GM18907 (cell line): ENCODE measurements at regions not wholly inside any gene's neighbourhood (a gene's known extent, or its start where the extent isn't known, plus 50 kb on each side); places are given as distances from the start of the nearest gene placed in this dataset.

Experiments used
- ATAC-seq: cut with Tn5 transposase; IDR thresholded peaks from one replicate; pipeline ENCODE4 v1.9.1; 2021; ENCODE audit warnings: mild to moderate bottlenecking, moderate library complexity; ENCODE audit not compliant: unreplicated experiment

DNA sequence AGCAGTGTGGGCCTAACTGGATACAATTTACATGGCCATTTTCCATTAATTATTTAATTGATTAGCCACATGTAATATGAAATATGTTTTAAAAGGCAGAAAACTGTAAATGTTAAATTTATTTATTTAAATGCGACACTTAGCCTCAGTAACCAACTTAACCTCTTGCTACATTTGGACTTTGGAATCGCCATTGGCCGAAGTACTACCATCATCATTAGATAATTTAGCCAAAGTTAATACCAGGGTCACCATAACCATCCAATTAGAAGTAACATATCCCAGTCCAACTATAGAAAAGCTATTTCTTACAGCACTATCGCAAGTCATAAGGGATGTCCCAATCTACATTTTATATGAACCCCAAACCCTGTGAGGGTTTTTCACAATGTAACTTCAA is 558.6 kb upstream of the IGFBP3 start:
- ATAC-seq, result no peak

DNA sequence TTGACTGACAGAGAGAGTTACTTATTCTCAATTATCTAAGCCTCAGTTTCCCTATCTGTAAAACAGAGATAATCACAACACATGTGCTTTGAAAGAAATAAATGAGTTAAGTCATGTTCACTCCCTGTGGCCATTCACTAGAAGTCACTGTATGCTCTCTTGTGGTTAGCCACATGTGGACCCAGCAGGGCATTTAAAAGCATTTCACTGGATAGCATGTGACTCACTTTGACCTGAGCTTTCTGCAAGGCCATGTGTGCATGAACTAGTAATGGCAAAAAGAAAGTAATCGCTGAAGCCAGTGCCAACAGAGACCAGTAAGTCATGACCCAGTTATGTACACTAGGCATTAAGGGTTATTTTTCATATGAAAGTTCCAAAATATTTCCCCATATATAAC is 557.0 kb upstream of the IGFBP3 start:
- no peak for ATAC-seq

DNA sequence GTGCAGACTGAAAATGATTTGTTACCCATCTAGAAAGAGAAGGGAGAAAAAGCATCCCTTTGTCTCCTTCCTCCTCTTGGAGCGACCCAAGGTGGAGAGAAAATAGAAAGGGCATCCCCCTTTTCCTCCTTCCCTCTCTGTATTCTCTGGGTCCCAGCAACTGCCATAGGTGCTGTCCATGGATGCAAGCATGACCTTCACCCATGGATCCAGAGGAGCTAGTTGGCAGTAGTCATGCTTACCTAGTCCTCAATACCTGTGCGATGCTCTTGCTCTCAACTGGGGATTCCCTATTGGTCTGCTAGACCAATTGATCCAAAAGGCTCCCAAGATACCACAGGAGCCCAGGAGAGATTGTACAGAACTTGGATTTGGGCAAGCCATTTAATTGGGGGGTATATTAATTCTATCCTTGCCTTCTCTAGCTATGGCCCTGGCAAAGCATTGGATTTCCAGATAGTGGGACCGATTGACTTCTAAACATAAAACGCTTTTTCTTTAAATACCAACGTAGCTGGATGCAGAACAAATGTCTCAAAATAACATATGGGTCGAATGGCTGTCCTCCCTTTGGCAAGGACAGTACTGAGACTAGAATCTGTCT is 547.8 kb upstream of the IGFBP3 start:
- ATAC-seq, result no peak

DNA sequence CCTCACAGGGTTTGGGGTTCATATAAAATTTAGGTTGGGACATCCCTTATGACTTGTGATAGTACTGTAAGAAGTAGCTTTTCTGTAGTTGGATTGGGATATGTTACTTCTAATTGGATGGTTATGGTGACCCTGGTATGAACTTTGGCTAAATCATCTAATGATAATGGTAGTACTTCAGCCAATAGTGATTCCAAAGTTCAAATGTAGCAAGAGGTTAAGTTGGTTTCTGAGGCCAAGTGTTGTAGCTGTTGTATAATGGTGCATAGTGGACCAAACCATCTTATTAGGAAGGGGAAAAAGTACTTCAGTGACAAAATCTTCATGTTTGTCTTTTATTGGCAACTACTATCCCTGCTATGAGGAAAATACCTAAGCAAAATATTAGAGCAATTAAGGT is 542.1 kb upstream of the IGFBP3 start:
- no peak for ATAC-seq

DNA sequence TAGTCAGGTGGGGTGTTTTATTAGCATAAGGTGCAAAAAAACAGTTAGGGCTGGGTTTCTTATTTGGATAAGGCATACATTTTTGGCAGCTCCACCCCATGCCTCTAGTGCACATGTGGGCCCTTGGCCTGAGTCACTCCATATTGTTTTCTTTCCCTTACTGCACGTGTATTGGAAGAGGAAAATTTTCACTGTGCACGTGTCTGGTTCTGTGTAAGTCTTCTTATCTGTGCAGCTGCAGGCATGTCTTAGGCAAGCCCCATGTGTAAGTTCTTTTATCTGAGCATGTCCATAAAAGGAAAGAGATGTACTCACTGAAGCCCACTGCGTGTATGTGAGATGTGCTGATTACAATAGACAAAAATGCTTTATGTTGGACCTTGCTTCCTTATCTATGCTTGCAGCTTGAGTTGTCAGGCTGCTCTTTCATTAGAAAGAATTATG is 540.3 kb upstream of the IGFBP3 start:
- ATAC-seq, result no peak

DNA sequence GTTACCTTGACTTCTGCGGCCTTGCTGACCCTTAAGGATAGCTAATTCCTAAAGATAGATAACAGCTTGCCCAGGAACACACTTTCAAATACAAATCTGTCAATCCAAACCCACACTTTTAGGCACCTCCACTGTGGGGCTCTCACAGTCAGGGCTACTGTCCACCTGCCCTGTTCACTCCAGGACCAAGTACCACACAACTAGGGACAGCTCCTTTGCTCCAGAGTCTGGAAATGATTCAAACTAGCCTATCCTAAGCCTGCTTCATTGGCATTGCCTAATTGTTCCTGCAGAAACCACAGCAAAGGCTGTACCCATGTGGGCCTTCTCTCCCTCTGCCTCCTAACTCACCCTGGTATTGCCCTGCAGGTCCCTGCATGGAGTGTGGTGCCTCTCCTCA is 538.9 kb upstream of the IGFBP3 start:
- ATAC-seq, result no peak

DNA sequence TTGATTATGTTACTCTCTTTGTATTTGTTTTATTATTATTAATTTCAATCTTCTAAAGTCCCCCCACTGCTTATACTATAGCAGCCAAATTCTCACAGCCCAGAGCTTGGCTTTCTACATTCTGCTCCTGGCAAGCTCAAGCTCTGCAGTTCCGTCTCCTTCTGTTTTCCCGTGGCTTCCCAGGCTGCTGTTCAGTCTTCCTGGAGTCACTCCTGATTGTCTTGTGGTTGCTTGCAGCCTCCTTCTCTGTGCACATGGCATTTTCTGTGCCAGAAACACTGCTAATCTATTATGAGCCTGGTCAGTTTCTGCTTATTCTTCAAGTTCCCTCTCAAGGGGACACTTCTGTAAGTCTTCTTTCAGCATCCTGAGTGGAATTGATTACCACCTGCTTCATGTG is 533.7 kb upstream of the IGFBP3 start:
- ATAC-seq, result no peak

DNA sequence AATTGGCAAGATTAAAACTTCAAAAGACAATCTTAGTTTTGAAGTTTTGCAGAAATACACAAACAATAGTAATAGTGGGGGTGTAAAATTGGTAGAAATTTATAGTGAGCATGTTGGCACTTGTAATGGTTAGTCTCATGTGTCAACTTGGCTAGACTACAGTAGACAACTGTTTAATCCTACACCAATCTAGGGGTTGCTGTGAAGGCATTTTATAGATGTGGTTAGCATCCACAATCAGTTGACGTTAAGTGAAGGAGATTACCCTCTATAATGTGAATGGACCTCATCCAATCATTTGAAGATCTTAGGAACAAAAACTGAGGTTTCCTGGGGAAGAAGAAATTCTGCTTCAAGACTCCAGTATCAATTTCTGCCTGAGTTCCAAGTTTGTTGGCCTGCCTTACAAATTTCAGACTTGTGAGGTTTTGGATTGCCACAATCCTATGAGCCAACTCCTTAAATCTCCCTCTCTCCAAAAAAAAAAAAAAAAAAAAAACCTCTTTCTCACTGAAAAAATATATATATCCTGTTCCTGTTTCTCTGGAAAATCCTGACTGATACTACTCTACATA is 531.6 kb upstream of the IGFBP3 start:
- no peak for ATAC-seq

DNA sequence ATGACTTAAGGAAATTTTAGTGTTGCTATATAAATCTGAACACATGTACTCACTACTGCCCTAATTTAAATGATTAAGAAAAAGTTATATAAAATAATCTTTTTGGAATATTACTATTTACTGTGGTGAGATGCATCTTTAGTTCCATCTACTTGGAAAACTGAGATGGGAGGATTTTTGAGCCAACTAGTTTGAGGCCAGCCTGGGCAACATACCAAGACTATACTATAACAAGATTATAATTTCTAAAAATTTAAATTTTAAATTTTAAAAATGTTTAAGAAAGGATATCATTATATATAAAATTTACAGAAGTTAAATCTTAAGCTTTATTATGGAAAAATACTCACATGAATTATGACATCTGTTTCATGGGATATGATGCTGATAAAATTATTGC is 530.8 kb upstream of the IGFBP3 start:
- no peak for ATAC-seq

DNA sequence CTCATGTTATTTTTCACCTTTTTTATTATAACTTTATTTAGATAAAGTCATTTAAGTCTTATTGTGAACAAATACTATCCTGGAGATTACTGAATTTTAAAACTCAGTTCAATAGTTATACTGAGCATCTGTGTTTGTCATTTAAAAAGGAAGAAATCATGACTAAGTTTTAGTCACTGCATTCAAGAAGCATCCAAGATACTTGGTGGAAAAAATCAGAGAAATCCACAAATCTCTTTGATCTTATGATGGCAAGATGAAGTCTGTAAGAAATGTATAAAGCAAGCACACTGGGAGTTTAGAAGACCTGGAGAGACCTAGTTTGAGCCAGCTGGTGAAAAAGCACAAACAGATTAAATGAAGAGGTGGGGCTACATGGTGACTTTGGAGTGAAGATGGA is 529.8 kb upstream of the IGFBP3 start:
- no peak for ATAC-seq

DNA sequence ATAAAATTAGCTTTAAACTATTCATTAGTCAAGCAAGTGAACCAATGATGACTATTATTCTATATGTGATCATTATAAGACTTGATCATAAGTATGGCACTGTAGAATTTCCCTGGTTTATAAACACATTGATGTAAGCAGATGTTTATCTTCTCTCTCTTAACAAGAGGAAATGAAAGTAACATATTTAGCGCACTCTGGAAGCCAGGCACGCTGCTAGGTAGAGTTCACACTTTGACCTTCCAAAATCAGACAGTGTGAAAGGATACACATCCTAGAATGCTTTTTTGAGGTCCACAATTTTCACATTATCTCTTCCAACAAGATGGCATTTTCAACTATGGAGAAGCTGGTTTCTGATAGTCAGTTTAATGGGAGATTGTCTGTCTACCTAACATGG is 529.4 kb upstream of the IGFBP3 start:
- ATAC-seq, result no peak

DNA sequence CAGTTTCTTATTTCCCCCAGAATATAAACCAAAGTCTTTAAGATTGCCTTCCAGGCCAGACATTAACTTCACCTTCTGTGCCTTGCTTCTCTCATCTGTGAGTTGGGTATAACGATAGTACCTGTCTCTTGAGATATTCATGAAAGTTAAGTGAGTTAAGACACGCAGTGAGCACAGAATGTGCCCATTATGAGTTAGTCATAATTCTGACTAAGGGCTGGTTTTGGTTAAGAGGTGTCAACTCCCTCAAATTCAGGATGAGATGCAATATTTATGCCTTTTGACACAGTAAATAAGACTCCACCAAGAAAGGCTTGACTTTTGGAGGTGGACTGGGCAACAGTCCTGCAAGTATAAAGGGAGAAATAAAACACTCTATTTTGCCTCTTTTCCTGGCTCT is 528.7 kb upstream of the IGFBP3 start:
- ATAC-seq, result no peak

DNA sequence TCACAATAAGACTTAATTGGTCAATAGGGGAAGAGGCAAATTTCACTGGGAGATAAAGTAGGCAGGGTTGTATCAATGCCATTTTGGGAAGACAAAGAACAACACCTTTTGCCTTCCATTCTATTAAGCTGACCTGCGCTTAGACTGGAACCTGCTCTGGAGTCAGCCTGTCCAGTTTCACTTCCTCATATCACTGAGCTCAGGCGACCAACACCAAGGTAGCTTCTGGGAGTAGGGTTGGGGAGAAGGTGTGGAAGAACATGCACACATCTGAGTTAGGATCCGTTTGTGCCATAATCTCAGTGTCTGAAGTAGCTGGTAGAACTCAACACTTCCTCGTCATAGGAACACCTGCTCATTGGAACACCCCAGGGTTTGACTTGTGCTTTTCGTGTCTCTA is 527.4 kb upstream of the IGFBP3 start:
- no peak for ATAC-seq

DNA sequence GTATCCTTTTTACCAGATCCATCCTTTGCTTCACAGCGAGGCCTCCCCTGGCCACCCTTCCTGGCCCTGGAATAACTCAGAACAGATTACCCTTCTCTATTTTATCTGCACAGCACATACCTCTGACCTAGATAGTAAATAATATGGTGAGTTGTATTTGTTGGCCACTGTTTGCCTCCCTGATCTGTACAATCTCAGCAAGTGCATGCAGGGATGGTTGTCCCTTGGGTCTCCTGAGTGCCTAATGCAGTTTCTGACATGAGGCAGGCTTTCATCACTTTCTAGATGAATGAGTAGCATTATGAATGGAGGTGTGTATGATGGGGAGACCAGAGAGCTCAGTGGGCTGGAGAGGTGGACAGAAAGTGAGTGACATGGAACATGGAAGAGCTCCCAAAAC is 525.1 kb upstream of the IGFBP3 start:
- no peak for ATAC-seq

DNA sequence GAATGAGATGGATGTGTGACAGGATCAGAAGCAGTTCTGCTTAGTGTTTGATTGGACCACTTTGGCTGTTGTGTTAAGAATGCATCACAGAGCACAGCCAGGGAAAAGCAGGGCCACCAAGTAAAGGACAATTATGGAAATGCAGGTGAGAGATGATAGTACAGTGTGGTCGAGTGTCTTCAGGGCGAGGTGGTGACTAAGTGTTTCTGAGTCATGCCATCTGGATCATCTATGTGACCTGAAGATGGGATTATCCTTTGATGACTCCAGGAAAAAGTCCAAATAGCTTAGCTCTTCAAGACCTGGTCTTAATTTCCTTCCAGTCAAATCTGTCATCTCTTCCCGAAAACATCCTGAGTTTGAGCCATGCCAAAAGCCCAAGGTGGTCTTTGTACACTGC is 523.2 kb upstream of the IGFBP3 start:
- no peak for ATAC-seq

DNA sequence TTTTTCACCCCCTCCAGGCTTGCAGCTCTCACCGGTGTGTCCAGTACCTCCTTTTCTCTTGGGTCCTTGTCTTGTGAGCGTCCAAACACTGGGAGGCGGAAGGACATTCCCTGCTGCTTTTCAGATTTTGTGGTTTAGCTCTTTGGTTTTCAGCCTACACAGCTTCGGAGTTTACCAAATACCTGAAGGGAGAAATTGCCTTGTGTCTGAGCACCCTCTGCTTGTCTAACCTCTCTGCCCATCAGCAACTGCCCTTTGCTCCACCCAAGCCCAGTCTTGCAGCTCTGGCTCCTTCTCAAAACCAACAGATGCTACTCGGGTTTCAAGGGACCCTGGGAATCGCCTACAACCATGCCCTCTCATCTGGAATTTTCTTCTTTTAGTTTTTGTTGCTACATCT is 519.1 kb upstream of the IGFBP3 start:
- no peak for ATAC-seq

DNA sequence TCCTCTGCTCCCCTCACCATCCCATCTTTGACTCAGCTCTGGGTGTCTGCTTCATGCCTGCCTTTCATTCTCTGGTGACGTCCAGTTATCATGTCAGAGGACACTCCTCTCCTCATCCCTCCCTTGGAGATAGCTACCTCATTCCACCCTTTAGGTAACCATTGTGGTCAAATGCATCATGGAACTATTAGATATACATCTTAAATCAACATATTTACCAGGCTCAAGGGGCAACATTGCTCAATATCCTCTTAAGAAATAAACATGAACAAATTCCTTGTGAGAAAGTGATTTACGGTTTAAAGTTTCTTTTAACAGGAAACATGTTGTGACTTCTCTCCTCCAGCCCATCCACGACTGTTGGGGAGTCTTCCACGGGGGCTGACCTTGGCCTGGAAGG is 511.6 kb upstream of the IGFBP3 start:
- ATAC-seq, result no peak

DNA sequence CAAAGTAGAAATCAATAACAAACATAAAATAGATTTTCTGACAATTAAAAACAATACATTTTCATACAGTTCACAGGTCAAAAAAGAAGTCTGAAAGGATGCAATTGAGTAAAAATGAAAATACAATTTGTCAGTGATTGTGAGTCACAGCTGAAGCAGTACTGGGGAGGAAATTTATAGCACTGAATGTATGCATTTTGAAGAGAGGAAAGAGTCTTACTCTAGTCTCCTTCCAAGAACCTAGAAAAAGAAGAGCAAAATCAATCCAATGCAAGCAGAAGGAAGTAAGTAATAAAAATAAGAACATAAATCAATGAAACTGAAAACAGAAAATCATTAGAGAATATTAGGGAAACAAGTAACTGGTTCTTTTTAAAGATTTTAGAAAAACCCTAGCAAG is 507.2 kb upstream of the IGFBP3 start:
- ATAC-seq, result no peak

DNA sequence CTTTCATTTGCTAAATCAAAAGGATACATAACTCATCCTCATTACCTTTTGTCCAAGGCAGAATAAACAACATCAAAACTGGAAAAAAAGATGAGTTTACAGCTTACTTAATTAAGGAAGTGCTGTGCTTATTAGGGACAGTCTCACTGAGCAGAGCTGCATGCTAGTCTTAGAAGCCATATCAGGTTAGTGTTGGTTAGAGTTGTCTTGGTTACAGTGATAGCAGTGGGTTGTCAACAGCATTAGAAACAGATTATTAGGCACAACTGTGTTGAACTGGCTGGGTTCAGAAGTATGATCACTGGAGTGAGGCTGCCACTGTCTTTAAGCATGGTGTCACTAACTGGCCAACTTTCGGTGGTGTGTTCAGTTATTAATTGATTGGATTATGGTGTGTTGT is 503.9 kb upstream of the IGFBP3 start:
- ATAC-seq, result no peak

DNA sequence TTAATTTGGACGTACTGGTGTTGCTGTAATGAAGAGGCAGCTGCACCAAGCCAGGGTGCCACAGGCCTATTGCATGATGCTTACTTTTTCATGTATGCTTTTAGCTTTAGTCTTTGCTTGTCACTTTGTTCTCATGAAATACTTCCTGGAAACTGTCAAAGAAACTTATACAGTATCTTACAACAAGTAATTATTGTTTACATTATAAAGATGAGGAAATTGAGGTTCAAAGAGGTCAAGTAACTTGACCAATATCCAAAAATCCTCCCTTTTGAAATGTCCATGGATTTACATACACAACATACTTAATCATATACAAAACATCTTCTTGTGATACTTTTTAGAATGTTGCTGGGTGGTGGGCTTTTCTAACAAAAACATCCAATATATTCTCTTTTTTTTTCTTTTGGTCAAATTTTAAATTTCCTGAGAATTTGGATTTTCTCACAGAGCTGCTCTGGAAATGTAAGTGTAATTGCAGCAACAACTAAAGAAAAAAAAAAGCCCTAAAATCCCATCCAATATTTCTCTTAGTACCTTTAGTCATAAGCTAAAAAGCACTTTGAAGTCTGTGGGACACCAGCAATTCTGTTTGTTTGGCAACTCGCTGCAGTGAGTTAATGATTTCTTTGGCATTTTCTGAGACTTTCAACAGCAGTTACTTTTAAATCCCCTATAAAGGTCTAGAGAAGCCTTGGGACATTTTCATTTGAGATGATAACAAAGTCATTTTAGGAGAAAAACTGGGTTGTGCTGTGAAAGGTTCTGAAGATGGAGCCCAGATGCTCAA is 500.6 kb upstream of the IGFBP3 start:
- ATAC-seq, result no peak

DNA sequence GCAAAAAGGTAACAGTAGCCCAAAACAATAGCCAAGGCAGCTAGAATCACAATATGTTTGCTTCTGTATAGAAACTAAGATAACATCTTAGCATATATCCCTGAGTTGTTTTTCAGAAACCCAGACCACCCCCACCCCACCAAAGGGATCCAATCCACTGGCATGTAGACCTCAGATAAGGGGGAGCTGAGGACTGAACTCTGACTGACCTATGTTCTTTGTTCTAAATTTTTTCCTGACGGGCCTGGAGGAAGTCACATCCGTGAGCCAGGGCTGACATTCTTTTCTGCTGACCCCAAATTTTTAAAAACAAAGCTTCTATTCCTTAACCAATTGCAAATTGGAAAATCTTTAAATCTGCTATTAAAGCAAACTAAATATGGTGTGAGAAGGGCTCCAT is 493.9 kb upstream of the IGFBP3 start:
- ATAC-seq, result no peak

DNA sequence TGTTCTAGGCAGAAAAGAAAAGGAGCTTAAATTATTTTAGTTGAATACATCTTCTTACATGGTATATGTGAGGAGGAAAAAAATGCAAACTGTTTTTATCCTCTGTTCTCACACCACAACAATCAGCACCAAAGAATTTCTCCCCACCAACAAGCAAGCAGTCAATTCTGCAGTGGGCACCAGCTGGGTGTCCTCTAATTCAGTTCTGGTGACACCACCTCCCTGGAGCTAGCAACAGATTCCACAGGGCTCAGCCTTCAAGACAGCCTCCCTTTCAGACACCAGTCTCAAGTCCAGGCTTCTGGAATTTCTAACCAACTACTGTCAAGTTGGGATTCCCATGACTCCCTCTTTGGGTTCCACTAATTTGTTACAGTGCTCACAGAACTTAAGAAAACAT is 490.2 kb upstream of the IGFBP3 start:
- ATAC-seq, result no peak

DNA sequence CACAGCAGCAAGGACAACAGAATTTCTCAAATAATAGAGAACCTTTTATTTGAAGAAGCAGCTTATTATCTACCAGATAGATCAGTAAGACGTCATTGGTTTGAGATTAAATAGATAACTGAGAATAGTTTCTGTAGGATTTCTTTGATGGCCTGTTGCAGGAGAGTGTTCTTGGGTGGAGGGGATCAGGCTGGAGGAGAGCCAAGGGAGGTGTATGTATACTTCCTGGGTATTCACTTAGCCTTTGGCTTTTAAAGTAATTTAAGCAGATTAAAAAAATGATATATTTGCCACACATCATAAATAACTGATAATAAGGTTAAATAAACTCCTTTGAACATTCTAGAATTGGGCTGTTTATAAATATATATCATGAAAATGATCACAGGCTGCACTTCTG is 486.1 kb upstream of the IGFBP3 start:
- no peak for ATAC-seq
